SIG-M5 treated with dmso at 0.1 percent for 504 hours (cell line): ENCODE measurements at regions not wholly inside any gene's neighbourhood (a gene's known extent, or its start where the extent isn't known, plus 50 kb on each side); places are given as distances from the start of the nearest gene placed in this dataset.

Experiments used
- DNase-seq: peaks from one replicate; lab custom pipeline; 2025; ENCODE audit not compliant: unreplicated experiment; lab: John Stamatoyannopoulos, UW

- no peak for DNase-seq
Observed at GRCh38 chr2:66940080-66940479, 457.1 kb upstream of the ETAA1 start.

GRCh38 chr2:66948234-66948633 is 448.9 kb upstream of the ETAA1 start:
- no peak for DNase-seq

GRCh38 chr2:66957198-66957597 is 439.9 kb upstream of the ETAA1 start:
- DNase-seq = no peak

GRCh38 chr2:66957677-66958076 is 439.5 kb upstream of the ETAA1 start:
- DNase-seq = no peak

- no peak for DNase-seq
Observed at GRCh38 chr2:66960161-66960560, 437.0 kb upstream of the ETAA1 start.

- no peak for DNase-seq
Observed at GRCh38 chr2:66962716-66963115, 434.4 kb upstream of the ETAA1 start.

GRCh38 chr2:66966631-66967030 is 430.5 kb upstream of the ETAA1 start:
- no peak for DNase-seq

- no peak for DNase-seq
Observed at GRCh38 chr2:66968946-66969345, 428.2 kb upstream of the ETAA1 start.

- DNase-seq = no peak
Observed at GRCh38 chr2:66981074-66981473, 416.1 kb upstream of the ETAA1 start.

- DNase-seq = no peak
Observed at GRCh38 chr2:66982766-66983165, 414.4 kb upstream of the ETAA1 start.

GRCh38 chr2:66984864-66985263 is 412.3 kb upstream of the ETAA1 start:
- no peak for DNase-seq

- DNase-seq = no peak
Observed at GRCh38 chr2:66985906-66986305, 411.2 kb upstream of the ETAA1 start.

- DNase-seq = no peak
Observed at GRCh38 chr2:66987733-66988132, 409.4 kb upstream of the ETAA1 start.

- DNase-seq = no peak
Observed at GRCh38 chr2:66994654-66995053, 402.5 kb upstream of the ETAA1 start.

- no peak for DNase-seq
Observed at GRCh38 chr2:66995636-66996035, 401.5 kb upstream of the ETAA1 start.

GRCh38 chr2:67002618-67003371 is 394.3 kb upstream of the ETAA1 start:
- DNase-seq = no peak

- DNase-seq = no peak
Observed at GRCh38 chr2:67006373-67006960, 390.7 kb upstream of the ETAA1 start.

GRCh38 chr2:67008155-67008554 is 389.0 kb upstream of the ETAA1 start:
- DNase-seq = no peak

- DNase-seq = no peak
Observed at GRCh38 chr2:67012165-67012564, 385.0 kb upstream of the ETAA1 start.

GRCh38 chr2:67013821-67014220 is 383.3 kb upstream of the ETAA1 start:
- no peak for DNase-seq

- DNase-seq = no peak
Observed at GRCh38 chr2:67015681-67016080, 381.5 kb upstream of the ETAA1 start.

GRCh38 chr2:67018301-67018700 is 378.8 kb upstream of the ETAA1 start:
- no peak for DNase-seq

- DNase-seq = no peak
Observed at GRCh38 chr2:67032076-67032475, 365.1 kb upstream of the ETAA1 start.
